ENCODE measurements at regions not wholly inside any gene's neighbourhood (a gene's known extent, or its start where the extent isn't known, plus 50 kb on each side); places are given as distances from the start of the nearest gene placed in this dataset.

DNA sequence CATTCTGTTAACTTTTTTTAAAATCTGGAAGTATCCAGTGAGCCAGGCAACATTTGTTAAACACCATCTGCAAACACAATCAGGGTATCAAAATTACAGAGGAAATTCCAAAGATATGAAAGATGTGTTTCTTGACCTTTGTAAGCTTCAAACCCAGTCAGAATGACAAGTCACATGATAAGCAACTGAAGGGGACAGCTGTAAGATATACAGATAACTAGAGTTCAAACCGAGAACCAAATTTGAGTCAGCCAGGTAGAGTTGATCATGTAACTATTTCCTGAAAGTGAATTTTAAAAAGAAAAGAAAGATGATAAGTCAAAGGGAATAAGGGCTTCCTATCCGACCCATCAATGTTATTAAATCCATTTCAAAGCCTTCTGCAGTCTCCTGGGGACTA, 196.2 kb downstream of the DEPDC1B start (continued):
- TF ChIP-seq EP300 (IDR thresholded peaks at IDR 0.05; ENCODE audit: borderline replicate concordance in 1 of 2, control insufficient read depth in 1 of 2, low read depth in 2 of 2, low read length in 2 of 2): peak; percentile 73 to 83; a peak in 3 of 4 replicates
- TF ChIP-seq ETV6 (conservative IDR thresholded peaks at IDR 0.05 in 1 of 2, IDR thresholded peaks at IDR 0.05 in 1 of 2; ENCODE audit: borderline replicate concordance in 1 of 2, low read depth in 1 of 2): peak in 1 of 2 experiments; percentile 36; a peak in 1 of 4 replicates
- no peak for TF ChIP-seq SPI1 (IDR thresholded peaks at IDR 0.05; ENCODE audit: borderline replicate concordance, insufficient read depth, low read depth, low read length)
- TF ChIP-seq CREM (IDR thresholded peaks at IDR 0.05; ENCODE audit: low read depth): peak; percentile 55; the same call in 1 of the 2 replicates
- no peak for TF ChIP-seq PAX5 (IDR thresholded peaks at IDR 0.05; ENCODE audit: borderline replicate concordance, low read depth, low read length)
- TF ChIP-seq BCL11A (IDR thresholded peaks at IDR 0.05; ENCODE audit: low read depth, low read length): 0 out of 2 replicates have a peak, but pooled peaks have one; percentile 38
- TF ChIP-seq SMARCA5 (IDR thresholded peaks at IDR 0.05): no peak
- peak in 1 of 2 experiments; percentile 56; a peak in 1 of 4 replicates for TF ChIP-seq BHLHE40 (IDR thresholded peaks at IDR 0.05; ENCODE audit: borderline replicate concordance in 1 of 2, low read depth in 2 of 2, low read length in 1 of 2)
- TF ChIP-seq SIN3A (IDR thresholded peaks at IDR 0.05; ENCODE audit: low read depth, low read length): no peak
- TF ChIP-seq, protein P1, sequence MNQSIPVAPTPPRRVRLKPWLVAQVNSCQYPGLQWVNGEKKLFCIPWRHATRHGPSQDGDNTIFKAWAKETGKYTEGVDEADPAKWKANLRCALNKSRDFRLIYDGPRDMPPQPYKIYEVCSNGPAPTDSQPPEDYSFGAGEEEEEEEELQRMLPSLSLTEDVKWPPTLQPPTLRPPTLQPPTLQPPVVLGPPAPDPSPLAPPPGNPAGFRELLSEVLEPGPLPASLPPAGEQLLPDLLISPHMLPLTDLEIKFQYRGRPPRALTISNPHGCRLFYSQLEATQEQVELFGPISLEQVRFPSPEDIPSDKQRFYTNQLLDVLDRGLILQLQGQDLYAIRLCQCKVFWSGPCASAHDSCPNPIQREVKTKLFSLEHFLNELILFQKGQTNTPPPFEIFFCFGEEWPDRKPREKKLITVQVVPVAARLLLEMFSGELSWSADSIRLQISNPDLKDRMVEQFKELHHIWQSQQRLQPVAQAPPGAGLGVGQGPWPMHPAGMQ (IDR thresholded peaks at IDR 0.05; ENCODE audit: borderline replicate concordance): no peak
- TF ChIP-seq, protein P2, sequence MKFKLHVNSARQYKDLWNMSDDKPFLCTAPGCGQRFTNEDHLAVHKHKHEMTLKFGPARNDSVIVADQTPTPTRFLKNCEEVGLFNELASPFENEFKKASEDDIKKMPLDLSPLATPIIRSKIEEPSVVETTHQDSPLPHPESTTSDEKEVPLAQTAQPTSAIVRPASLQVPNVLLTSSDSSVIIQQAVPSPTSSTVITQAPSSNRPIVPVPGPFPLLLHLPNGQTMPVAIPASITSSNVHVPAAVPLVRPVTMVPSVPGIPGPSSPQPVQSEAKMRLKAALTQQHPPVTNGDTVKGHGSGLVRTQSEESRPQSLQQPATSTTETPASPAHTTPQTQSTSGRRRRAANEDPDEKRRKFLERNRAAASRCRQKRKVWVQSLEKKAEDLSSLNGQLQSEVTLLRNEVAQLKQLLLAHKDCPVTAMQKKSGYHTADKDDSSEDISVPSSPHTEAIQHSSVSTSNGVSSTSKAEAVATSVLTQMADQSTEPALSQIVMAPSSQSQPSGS (IDR thresholded peaks at IDR 0.05; ENCODE audit: low read length): peak; percentile 66; the same call in 1 of the 2 replicates
- TF ChIP-seq, protein P3, sequence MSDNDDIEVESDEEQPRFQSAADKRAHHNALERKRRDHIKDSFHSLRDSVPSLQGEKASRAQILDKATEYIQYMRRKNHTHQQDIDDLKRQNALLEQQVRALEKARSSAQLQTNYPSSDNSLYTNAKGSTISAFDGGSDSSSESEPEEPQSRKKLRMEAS (IDR thresholded peaks at IDR 0.05; ENCODE audit: low read depth, low read length): no peak
- TF ChIP-seq ZNF274 (IDR thresholded peaks at IDR 0.05; ENCODE audit: insufficient read depth, insufficient read length): no peak
- 0 out of 2 replicates have a peak, but pooled peaks have one; percentile 13 for TF ChIP-seq GABPA (IDR thresholded peaks at IDR 0.05; ENCODE audit: low read depth)
- no peak for TF ChIP-seq POU2F2 (IDR thresholded peaks at IDR 0.05; ENCODE audit: borderline replicate concordance, low read depth, low read length)
- peak; percentile 70; the same call in 1 of the 2 replicates for TF ChIP-seq TCF3 (IDR thresholded peaks at IDR 0.05; ENCODE audit: borderline replicate concordance, insufficient read depth, low read depth, low read length)
